Stimulated activated CD4-positive, alpha-beta T cell treated with anti-CD3 and anti-CD28 coated beads, TNF-alpha, amount 100 ng/mL, for 1 hour (primary cell): ENCODE measurements at regions not wholly inside any gene's neighbourhood (a gene's known extent, or its start where the extent isn't known, plus 50 kb on each side); places are given as distances from the start of the nearest gene placed in this dataset.

Experiments
- DNase-seq, 3 donors: peaks; one replicate each; pipeline ENCODE4 v3.0.0-alpha.2; 2020; ENCODE audit warnings: low read depth in 3 of 3, low spot score in 1 of 3

DNA sequence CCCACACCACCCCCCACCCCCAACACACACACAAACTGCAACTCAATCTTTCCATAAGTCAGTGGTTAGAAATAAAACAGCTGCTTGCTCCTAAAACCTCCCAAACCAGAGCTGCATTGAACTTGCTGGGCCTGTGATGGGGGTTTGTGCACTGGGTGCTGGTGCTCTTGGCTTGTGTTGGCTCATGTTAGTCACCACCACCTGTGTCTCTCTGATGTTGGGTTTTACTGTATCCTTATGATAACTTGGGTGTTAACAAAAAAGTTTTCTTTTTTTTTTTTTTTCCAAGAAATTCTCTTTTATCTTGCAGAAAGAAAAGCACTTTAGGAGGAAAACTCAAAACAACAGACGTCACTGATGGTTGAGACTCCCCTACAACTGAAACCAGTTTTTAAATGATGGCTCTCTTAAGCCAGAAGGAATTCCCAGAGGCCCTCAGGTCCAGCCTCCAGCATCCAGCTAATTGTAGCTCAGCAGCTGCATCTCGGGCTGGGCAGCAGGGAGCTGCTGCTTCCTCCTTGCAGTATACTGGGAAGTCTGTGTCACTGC is 79.9 kb upstream of the DRD2 start:
- no peak for DNase-seq

DNA sequence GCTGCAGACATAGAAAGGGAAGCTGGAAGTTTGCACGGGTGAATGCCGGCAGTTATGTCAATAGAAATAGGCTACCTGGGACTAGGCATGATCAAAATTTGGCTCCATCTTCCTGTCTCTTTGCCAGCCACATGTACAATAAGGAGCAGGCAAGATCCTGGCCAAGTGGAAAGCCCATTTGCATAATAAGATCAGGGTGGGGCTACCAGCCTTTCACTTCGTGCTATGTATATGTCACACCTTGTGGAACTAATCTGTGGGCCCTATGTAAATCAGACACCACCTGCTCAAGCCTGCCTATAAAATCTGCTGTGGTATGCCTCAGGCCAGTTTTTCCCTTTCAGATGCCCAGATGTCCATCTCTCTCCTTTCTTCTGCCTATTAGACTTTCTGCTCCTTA is 79.3 kb upstream of the DRD2 start:
- no peak for DNase-seq

DNA sequence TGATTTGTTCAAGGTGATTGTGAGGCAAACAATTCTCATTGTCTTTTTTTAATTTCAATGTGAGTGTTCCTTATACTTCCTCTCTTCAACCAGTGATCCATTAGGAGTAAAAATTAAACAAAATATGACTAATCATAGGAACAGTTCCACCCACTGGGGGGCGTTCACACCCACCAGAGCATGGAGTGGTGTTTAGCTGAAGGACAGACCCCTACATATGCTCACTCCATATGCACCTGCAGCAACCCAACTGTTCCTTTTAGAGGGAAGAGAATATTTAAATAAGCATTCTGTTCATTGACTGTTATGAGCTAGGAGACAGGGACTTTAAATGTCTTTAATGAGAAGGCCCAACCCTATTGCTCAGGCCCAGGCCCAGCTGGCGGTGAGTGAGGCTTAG is 78.7 kb upstream of the DRD2 start:
- DNase-seq, result no peak

DNA sequence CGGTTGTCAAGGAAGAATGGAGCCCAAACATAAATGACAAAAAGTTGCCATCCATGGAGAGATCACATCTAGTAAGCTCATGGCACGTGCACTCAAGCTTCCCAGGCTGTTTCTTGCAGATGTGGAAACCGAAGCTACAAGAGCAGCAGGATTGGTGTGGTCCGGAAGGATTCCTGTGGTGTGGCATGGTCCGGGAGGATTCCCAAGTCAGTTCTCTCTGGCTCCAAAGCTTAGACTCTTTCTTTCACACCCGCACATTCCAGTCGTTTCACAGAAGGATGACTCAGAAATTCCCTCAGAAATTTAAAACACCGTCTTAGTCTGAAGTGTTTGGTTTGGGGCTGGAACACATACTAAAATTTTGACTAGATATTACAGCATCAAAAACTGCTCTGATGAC is 78.0 kb upstream of the DRD2 start:
- DNase-seq, result no peak

DNA sequence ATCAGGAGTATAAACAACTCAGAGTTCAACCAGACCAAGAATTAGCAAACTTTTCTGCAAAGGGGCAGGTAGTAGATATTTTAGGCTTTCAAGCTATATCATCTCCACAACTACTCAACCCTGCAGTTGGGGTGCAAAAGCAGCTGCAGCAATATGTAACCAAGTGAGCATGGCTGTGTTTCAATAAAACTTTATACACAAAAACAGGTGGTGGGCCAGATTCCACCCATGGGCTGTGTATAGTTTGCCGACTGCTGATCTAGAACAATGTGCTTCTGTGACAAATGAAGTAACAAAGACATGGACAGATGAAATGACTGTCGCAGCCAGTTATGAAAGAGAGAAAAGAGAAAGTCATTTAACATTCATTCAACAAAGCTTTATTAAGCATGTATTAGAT is 77.1 kb upstream of the DRD2 start:
- DNase-seq, result no peak

DNA sequence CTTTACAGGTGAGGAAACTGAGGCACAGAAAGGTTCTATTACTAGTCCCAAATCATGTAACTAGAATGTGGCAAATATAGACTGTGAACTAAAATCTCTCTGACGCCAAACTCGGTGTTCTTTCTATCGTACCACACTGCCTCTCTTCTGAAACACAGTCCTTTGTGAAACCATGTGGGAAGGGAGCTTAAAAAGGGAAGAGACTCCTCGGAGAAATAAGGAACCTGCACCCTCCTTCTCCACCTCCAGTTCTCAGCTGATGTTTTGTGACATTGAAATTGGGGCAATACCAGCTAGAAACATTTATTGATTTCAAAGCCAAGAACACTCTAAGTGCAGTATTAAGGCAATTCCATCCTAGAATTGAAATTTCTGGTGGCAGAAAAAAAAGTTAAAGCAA is 76.4 kb upstream of the DRD2 start:
- no peak for DNase-seq

DNA sequence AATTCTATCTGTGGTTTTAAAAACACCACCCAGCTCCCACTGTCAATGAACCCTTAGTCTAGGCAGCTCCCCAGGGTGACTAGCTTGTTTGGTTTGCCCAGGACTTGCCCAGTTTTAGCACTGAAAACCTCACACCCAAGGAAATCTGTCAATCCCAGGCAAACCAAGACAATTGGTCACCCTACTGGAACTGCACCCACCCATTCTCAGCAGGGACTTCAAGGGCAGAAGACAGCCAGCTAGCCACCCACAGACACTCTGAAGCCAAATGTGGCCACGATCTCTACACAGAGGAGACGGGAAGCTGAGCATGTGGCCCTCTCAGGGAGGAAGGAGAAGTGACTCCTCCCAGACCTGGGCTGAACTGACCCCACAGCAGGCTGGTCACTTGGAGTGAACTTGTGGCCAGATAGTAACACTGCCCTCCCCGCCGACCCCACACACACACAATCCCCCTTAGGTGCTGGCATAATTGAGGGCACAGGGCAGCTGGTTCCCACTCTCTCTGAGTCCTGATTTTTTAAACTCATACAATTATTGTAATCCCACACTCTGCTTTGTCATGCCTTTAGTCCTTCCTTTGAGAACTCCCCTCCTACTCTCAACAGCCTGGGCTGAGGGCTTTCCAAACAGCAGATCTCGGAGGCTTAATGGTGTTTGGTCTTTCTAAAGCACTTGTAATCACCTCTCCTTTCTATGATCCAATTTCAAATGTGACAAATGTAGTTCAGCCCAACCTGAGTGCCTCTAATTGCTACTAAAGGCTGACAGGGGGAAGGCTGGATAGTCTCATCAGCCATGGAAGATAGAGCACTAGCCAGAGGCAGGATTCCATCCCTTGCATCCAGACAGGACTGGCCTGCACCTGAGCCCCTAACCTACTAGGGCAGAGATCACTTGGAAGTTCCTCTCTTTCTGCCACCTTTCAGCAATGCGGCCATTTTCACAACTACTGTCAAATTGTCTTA is 74.7 kb upstream of the DRD2 start:
- no peak for DNase-seq

DNA sequence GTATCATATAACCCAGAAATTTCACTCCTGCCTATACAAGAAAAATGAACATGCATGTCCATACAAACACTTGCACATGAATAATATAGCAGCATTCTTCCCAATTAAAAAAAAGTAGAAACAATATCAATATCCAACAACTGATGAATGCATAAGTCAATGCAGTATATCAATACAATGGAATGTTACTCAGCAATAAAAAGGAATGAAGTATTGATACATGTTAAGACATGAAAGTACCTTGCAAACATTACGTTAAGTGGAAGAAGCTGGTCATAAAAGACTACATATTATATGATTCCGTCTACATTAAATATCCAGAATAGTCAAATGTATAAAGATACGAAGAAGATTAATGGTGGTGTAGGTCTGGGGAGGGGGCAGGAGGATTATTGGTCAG is 73.9 kb upstream of the DRD2 start:
- no peak for DNase-seq

DNA sequence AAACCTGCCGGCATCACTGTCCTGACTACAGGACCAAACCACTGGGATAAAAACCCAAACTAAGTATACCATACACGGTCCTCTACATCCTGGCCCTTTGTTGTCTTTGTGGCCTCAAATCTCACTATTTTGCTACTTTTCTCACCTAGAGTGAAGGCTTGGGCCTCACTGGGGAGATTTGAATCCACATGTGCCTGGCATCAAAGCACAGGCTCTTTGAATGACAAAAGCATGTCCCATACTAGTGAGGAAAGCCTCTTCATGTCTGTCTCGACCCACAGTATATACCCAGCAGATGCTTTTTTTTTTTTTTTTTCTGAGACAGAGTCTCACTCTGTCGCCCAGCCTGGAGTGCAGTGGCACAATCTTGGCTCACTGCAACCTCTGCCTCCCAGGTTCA is 72.5 kb upstream of the DRD2 start:
- no peak for DNase-seq

DNA sequence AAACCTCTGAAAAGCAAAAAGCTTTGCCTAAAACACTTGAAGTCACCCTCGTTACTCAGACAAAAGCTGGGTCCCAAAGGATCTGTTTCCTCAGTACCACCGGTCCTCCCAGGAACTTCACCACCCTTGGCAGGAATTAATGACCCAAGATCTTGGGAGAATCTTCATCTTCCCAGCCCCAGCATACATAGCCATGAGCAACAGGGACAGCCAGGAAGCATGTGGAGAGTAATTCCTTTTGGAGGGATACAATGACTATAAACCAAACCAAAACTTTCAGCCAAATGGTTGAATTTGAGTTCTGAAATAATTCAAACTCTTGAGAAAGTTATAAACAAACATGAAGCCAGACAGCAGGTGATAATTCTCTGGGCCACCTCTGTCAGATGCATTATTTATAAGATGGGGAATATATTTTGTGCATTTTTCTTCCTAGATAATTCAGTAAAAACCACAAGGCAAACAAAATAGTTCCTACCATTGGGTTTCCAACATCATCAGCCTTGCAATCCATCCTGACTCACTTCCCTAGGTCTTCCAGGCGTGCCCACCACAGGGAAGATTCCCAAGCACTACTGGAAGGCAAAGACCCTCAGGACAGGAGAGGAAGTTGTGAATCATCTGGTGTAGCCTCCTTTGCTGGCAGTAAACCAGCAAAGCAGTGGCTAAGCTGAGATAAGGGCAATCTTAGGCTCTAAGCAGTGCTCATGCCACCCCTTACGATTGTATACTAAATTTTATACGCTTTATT is 71.7 kb upstream of the DRD2 start:
- no peak for DNase-seq

DNA sequence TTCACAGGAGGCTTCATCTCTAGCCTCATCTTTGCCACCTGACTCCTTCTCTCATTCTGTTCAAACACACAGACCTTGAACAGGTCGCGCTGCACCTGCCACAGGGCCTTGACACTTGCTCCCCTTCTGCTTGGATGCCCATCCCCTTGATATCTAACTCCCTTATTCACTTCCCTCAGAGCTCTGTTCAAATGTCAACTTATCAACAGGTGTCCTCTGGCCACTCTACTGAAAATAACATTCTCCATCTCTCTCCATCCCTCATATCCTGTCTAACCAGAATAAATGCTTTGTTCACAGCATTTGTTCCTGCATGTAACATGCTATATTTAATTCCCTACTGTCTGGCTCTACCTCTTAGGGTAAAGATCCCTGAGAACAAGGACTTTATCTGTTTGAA is 67.2 kb upstream of the DRD2 start:
- no peak for DNase-seq

DNA sequence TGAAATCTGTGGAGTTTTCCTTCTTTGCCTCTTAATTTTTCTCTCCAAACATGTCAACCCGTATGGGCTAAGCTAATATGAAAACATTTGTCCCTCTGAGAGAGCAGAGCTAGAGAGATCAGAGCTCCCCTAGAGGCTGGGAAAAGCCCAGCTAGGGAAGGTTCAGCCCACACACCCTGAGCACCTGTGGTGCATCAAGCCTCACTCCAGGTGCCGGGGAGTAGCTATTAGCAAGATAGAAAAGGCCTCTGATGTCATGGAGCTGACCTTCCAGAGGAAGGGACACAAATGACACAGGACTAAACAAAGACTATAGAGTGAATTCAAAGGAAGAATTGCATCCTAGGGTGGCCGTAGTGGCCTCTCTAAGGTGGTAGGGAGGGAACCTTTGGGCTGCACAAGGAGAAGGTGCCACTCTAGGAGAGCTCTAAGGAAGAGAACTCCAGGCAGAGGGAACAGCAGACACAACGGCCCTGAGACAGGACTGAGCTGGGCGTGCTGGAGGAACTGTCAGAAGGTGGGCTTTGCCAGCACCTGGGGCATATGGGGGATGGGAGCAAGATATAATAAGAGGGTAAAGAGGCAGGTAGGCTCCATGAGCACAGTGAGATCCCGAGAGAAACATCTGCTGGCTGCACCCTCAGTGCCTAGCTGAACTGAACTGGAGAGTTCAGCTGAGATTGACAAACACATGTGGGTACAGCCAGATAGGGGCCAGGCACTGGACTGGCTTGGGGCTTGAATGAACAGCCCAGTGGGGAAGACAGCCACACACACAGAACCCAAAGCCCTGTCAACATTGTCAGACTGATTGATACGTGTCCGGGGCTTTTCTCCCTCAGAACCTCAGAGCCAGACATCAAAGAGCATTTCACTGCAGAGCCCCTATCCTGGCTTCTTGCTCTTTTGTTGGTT is 65.5 kb upstream of the DRD2 start:
- DNase-seq, result no peak

DNA sequence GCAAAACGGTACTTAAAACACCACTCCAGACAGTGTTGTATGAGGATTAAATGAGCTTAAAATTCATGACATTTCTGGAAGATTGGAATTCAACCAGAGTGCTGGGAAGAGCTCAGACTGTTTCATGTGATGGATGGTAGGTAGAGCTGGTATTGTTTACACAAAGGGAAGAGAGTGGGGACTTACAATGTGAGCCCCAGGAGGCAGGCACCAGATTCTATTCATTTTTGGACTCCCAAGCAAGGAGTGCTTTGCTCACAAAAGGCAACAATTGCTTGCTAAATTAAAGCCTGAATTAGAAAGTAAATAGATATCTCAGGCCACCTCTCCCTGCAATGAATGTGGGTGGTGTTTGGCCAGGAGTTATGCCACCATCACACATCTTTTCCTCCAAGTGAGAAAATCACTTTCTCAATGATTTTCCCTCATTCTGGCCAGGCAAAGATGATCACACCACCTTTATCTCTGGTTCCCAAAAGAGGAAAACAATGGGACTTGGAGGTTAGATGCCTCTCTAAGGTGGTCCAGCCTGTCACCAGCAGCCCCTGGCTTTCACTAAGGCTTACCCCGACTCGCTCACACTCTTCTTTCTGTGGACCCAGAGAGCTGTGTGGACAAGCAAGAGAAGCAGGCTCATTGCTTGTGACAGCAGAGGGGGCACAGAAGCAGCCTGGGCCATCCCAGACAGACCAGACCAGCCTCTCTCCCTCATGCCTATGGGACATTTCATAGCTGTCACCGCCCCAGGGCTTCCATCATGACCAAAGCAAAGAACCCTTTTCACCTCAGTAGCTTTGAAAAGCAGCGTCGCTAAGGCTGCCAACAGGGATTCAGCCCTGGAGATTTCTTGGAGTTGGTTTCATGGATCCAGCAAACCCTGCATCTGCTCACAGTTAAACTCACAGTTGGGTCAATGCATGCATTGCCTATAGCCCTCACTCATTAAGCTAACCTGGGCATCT is 63.5 kb upstream of the DRD2 start:
- no peak for DNase-seq

DNA sequence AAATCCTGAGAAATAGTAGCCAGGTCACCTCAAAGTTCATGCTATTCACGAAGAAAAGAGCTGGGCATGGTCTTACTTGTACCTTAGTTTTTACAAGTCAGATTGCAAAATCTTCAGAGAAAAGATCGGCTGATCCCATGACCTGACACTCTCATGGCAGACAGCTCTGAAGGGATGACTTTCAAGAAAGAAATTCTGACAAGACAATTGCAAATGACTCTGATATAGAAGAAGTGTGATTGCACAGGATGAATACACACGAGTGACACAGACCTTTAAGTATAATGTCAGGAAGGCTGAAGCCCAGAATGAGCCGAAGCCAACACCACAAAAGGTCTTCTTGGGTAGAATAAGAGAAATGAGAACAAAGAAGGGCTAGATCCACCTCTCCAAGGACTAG is 59.4 kb upstream of the DRD2 start:
- DNase-seq, result no peak

DNA sequence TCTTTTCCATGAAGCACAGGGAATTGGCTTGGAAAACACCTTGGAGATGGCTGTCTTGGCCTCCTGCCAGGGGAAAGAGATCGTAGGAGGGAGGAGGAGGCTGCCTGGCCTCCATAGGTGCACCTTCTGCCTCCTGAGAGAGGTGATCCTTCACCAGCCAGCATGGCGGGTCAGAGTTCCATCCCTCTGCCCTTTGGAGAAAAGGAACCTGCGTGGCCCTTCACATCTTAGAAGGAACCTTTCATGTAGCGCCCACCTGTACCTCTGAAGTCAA is 58.2 kb upstream of the DRD2 start:
- DNase-seq, result no peak

DNA sequence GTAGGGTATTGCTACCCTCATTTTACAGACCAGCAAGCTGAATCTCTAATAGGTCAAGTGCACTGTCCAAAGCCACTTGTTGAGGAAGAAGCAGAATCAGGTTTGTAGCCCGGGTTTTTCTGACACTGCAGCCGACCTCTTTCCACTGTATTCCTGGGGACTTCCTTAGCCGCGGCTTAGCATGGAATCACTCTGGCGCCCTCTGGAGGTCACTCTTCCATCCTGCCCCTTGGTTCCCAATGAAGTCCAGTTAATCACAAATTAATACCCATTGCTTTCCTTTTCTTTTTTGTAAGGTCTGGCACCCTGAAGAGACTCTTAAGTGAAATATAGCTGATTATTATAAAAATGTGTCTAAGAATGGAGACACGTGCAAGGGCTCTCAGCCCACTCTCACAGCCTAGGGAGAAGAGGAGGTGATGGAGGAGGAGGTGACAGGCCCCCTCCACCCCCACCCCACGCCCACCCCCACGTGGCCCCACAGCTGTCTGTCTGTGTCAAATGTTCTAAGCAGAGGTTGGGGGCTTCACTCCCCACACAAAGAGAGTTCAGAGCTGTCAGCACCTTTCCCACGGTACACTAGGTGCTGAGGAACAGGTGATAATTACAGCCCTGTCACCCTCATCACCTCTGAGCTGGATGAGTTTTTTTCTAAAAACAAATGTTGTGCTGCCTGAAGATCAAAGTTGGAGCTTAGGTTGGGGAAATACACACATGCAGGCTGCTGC is 57.7 kb upstream of the DRD2 start:
- peak in 2 of 3 donors; percentile 12 to 22 for DNase-seq

DNA sequence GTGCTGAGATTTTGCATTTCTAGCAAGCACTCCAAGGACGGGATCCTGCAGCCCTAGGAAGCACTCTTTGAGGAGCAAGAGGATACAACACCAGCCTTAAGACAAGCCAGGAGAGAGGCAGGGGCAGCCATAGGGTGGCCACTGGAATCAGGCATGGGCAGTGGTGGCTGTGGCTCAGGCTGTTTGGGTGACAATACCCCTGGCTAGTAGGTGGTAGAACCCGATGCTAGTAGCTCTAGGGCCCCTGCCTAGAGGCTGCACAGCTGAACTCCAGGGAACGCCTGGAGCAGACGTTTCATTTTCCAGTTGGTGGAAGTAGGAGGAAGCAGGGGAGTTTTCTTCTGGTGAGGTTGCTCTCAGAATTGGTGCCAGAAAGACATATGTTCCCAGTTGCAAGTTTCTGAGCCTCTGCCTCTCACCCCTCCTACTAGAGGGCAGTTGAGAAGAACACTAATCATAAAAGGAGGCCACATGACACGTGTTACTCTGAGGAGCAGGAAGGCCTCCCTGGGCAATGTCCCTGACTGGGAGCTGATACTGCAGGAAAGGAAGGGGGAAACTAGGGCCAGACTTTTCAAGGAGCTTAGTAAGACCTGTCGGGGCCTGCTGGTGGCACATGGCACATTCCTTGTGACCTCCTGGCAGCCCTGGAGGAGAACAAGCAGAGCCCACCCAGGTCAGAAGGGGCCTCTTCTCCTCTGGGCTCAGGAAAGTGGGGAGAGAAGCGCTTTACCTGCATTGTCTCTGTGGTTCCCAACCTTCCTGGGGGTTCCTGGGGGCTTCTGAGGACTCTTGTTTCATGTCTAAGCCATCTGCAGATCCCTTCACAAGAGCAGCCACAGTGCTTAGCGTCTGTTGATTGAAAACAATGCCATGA is 56.6 kb upstream of the DRD2 start:
- no peak for DNase-seq

DNA sequence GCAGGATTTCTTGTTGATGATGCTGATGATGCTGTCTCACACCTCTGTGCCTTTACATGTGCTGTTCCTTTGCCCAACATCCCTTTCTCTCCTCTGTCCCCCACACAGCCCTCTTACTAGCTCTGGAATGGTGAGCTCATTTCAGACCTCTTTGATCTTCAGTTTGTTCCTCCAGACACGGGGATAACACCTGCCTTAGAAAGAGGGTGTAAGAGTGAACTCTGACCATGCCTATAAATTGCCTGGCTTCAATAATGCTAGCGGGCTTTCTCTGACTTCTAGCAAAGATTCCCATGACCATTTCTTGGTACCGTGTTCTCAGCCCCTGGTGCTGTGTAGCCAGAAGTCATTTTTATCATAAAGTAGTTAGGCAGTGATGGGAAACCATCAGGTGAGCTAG is 55.9 kb upstream of the DRD2 start:
- DNase-seq, result no peak

DNA sequence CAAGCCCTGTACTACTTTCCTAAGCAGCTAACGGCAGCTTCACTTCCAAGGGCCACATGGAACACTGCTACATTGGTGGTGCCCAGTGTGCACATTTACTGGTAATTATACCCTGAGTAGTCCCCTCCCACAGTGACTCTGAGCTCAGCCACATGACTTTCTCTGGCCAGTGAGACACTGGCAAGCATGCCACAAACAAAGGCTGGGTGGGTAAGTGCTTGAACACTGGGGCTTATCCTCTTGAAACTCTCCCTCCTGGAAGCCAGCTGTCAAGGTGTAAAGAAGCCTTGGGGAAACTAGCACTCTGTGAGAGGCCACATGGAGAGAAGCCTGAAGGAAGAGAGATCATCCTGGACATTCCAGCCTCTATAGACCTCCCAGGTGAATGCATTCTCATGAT is 54.4 kb upstream of the DRD2 start:
- DNase-seq, result no peak
